Right ventricle myocardium inferior (tissue), 1 donor: ENCODE measurements at regions not wholly inside any gene's neighbourhood (a gene's known extent, or its start where the extent isn't known, plus 50 kb on each side); places are given as distances from the start of the nearest gene placed in this dataset.

Experiments used
- ATAC-seq: fragments of 200-7000 bp; cut with Tn5 transposase; one replicate; pipeline ENCODE4 v1.9.1; 2020; ENCODE audit warnings: mild to moderate bottlenecking, moderate library complexity
- DNase-seq: peaks from one replicate; pipeline ENCODE4 v3.0.0; 2021; ENCODE audit errors: missing footprints
- intact Hi-C: fragments of 100-400 bp; cut with DNase I; formaldehyde crosslinking; loops from one replicate; pipeline ENCODE4 v1.11.0; 2022
- donor health status: DM: no; HTN: yes; CAD: no; lungs with severe emphysema.

DNA sequence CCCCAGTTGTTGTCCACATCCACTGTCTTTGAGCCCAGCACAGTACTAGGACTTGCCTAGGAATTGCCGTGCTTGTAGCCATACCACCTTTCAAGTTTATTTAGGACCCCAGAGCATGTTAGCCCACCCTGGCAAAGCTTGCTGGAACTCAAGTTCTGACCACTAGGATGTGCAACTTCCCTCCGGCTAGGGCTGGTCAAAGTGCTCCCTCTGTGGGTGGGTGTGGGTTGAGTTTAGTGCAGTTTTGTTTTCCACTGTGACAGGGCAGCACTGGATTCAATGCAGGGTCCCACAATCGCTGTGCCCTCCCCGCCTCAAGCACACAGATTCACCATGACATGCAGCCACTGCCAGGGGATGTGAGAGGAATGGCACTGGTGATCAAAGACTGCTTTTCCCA is 96.0 kb downstream of the RASGEF1B start:
- intact Hi-C loops = no loop called here
- ATAC-seq = no peak

DNA sequence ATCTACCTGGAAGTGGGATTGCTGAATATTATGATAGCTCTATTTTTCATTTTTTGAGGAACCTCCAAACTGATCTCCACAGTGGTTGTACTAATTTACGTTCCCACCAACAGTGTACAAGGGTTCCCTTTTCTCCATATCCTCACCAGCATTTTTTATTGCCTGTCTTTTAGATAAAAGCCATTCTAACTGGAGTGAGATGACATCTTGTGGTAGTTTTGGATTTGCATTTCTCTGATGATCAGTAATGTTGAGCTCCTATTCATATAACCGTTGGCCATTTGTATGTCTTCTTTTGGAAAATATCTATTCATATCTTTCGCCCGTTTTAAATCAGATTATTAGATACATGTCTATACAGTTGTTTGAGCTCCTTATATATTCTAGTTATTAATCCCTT is 101.8 kb downstream of the RASGEF1B start:
- no peak for ATAC-seq
- no peak for DNase-seq
- intact Hi-C loops = no loop called here

More for the DNA sequence above, 96.0 kb downstream of the RASGEF1B start:
- no peak for DNase-seq

DNA sequence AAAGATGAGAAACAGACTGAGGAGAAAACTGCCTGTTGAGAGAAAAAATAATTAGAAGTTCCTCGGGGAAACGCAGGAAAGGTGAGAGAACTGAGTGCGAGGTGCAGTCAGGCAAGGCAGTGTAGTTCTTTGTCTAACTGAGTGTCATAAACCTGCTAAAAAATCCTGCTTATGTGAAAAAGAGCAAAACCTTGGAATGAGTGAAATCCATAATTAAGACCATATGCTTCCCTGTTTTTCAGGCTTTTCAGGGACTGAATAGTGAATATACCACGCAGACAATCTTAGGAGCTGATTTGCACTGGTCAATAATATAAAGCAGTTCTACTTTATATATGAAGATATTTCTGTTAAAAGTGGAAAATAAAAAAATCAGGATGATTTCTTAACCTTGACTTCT is 104.9 kb downstream of the RASGEF1B start:
- intact Hi-C loops = no loop called here
- no peak for DNase-seq
- ATAC-seq = no peak

DNA sequence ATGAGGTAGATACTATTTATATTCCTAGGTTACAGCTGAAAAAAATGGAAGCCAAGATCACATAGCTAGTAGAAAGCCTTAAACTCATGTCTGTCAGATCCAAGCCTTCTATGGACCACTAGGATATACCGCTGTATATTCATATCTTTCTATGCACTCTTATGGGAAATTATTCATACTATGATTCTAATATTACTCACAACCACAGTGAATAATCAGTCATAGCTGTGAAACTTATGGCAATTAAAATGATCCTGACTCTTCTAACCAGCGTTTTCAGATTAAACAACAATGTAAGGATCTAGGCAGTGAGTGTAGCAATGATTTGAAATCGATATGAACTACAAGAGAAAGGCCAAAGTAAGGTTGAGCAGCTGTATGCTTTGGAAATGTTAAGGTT is 111.0 kb downstream of the RASGEF1B start:
- intact Hi-C loops = no loop called here
- ATAC-seq (no peak), DNase-seq (no peak)

DNA sequence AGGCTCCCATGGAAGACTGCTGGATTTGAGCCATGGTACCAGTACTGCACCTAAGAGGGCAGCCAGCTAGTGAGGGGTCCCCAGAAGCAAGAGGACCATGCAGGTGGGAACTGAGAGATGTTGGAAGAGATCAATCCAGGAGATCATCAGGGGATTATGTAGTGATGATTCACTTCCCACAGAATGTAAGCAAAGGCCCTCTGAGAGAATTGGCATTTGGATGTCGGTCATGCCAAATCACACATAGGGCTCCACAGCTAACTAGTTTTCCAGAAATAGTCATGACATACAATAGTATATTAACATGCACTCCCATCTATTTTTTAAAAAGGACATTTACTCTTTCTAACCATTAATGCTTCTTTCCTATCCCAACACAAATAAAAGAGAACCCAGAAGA is 112.5 kb downstream of the RASGEF1B start:
- ATAC-seq = no peak
- no peak for DNase-seq
- intact Hi-C loops = no loop called here

DNA sequence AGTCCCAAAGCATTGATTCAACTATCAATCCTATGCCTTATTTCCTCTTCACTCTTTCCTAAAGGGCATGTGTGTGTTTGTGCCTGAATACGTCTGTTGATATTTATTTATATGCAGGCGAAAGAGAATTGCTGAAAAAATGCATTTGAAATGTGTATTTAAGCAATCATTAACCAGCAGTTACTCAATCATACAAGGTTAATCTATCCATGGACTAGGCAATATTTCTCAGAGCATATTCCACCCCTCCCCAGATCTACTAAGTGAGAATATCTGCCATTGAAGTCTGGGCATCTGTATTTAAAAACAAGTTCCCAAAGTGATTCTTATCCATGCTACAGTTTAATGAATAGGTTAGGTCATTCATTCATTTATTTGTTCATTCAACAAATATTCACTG is 113.6 kb downstream of the RASGEF1B start:
- intact Hi-C loops = no loop called here
- no peak for DNase-seq
- no peak for ATAC-seq

DNA sequence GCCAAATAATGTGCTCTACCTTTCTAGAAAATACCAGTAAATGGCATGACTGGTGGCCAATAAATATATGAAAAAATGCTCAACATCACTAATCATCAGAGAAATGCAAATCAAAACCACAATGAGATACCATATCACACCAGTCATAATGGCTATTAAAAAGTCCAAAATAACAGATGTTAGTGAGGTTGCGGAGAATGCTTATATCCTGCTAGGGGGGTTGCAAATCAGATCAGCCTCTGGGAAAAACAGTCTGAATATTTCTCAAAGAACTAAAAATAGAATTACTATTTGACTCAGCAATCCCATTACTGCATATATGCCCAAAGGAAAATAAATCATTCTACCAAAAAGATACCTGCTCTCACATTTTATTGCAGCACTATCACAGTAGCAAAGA is 115.1 kb downstream of the RASGEF1B start:
- DNase-seq (no peak), ATAC-seq (no peak)
- intact Hi-C loops = no loop called here

DNA sequence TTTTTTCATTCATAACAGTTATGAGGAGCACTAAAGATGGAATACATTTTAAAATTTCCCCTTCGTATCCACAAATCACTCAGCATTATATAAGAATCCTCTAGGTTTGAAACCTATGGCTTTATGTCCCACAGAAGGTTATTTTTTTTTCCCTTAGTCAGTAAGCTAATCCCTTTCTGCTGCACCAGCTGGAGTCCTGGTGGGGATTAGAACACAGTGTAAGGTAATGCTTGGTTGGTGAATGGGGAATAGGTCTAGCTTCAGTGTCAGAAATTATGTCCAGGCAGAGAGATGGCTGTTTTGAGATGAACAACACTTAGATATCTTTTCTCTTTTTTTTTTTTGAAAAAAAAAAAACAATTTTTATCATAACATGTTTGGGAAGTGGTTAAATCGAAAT is 116.6 kb downstream of the RASGEF1B start:
- ATAC-seq (no peak), DNase-seq (no peak)
- intact Hi-C loops = no loop called here

DNA sequence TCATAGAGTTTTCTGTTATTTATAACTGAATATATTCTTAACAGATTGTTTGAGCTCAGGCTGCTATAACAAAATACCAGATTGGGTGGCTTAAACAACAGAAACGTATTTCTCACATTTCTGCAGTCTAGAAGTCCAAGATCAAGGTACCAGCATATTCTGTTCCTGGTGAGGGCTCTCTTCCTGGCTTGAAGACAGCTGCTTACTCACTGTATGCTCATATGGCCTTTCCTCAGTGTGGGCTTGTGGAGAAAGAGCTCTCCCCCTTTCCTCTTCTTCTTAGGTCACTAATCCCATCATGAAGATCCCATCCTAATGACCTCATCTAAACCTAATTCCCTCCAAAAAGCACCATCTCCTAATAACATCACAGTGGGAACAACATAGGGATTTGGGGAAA is 117.8 kb downstream of the RASGEF1B start:
- intact Hi-C loops = no loop called here
- no peak for DNase-seq
- no peak for ATAC-seq

DNA sequence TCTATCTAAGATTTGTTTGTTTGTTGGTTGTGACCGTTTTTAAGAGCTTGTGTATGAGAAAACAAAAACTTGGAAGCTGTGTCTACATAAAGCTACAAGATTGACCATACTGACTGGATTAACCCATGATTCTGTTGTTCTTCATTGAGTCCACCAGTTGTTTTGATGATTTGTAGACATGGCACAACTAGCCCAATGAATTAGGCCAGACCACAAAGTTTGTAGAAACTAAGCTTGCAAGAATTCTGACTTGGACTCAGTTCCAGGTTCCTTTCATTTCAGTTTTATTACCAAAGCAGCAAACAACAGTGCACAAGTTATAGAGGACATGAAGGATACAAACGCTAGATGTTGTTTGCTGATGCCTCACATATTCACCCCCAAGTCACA is 119.3 kb downstream of the RASGEF1B start:
- DNase-seq = no peak
- ATAC-seq = no peak
- intact Hi-C loops = no loop called here

DNA sequence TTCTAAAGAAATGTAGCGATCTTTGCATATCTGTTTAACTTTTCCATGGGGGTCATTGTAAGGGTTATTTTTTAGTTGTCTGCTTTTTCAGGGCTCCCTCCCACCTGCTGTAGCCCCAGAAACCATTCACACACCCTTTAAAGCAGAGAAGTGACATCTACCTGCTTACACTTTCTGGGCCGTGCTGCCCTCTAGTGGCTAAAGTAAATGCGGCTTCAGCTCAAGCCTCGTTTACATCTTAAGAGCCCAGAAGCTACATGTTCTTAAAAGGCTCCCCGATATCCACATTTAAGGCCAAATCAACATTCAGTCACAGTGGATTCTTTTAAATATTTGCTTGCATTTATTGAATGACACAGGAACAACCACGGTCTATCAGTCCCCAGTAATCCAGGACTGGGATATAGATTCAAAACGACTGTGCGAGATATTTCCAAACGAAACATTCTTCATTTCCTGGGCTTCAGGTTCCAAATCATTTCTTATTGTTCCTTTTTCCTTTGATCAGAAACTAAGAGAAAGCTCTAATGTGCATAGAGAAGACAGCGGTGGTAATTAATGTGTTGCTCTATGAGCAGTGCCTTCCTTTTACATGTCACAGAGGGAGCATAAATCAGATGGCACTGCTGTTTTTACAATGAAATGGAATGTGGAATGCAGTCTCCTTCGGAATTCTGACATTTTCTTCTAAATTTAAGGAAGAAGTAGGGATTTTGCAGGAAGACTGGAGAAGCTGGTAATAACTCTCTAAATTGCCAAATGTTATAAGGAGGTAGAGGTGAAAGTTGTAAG is 119.9 kb downstream of the RASGEF1B start:
- ATAC-seq (no peak), DNase-seq (no peak)
- intact Hi-C loops = loop anchor here (2.0 kb wide), 1 partner anchor 281 kb away; no protein-coding TSS in a partner anchor

DNA sequence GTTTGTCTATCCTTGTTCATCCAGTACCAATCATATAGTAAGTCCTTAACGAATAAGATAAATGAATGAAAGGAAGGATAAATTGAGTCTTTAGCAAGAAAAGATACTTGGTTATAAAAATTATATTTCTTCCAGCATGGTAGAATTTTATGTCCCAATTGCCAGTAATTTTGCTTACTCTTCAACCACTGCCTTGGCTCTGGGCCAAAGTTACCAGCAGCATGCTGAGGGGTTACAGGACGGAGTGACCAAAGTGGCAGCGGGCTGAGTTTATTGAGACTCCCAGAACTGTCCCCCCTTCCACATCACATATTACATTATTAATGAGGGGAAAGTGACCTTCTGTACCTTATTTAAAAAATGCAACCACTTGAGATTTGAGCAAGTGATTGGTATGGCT is 121.7 kb downstream of the RASGEF1B start:
- ATAC-seq = no peak
- DNase-seq = no peak
- intact Hi-C loops = loop anchor here (2.0 kb wide), 1 partner anchor 279 kb away; no protein-coding TSS in a partner anchor

DNA sequence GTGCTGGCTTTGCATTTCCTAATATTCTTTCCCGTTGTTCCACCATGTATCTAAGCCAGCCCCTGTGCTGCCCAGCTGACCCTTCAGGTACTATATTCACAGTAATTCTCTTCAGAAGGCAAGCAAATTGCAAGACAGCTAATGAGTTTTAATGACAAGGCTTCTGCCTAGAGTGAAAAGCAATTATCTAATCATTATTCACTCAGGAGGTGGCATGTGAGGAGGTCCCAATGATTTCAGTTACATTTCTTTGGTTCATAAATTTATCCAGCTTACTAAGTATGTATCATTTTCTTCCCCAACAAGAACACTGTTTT is 123.0 kb downstream of the RASGEF1B start:
- intact Hi-C loops = no loop called here
- DNase-seq (no peak), ATAC-seq (no peak)

DNA sequence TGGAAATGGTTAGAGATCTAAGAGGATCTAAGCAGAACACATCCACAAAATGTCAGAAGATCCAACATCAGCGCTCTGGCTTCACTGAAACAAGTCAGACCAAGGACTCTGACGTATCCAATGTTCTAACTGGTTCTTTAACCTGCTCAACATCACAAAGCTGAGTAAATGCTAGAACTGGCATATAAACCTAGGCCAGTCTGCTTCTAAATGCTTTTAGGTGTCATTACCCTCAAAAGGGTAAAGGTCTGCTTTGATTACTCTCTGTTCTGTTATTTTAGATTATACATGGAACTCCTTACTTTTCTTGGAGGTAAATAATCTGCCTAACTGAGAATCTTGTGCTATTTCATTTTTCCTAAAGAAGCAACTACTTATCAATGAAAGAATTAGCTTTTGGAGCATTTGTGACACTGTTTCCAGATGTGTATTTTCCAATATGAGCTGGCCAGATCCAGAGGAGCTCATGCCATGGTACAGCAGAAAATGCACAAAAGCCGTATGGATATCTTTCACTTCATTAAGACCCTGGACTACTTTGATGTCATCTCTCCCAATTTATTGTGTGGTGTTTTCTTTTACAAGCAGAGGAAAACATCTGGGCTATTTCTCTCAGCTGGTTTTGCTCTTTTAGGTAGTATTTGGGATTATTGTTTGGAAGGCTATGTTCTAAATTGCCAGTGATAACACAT is 123.5 kb downstream of the RASGEF1B start:
- intact Hi-C loops = no loop called here
- DNase-seq = no peak
- ATAC-seq = no peak

DNA sequence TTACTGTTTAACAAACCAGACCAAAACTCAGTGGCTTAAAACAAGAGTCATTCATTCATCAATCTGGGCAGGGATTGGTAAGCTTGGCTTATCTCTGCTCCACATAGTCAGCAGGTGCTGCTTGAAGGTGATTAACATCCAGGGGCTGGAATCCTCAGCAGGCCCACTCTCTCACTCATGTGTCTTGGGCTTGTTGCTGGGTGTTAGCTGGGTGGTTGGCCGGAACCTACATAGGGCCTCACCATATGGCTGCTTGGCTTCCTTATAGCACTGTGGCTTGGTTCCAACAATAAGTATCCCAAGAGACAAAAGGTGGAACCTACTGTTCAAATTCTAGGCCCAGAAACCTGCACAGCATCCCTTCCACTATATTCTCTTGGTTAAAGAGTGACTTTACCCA is 125.0 kb downstream of the RASGEF1B start:
- no peak for DNase-seq
- no peak for ATAC-seq
- intact Hi-C loops = no loop called here

DNA sequence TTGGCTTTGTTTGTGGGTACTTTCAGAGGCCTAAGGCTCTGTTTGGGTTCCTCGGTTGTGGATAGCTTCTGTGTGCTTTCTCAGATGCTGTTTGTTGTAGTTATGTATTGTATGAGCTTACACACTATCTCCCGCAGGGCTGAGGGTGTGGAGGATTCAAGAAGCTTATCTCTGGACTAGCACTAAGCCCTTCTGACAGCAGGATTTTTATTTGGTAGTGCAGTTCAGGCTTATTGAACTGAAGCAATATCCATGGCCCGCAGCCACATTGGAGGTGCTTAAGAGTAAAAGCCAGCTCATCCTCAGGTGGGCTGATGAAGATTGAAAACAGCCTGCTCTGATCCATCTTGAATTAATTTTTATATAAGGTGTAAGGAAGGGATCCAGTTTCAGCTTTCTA is 128.2 kb downstream of the RASGEF1B start:
- intact Hi-C loops = no loop called here
- DNase-seq (no peak), ATAC-seq (no peak)

DNA sequence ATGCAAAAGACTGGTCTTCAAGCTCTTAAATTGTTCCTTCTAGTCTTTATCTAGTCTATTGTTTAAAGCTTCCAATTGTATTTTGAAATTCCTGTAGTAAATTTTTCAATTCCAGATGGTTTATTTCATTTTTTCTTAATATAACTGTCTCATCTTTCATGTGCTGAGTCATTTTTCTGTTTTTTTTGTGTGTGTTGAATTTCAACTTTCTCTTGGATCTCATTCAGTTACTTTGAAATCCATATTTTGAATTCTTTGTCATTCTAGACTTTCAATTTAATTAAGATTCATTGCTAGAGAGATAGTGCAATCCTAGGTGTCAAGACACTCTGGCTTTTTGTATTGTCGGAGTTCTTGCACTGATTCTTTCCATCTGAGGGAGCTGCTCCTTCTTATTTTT is 128.0 kb upstream of the PRKG2 start:
- intact Hi-C loops = no loop called here
- ATAC-seq (no peak), DNase-seq (no peak)

DNA sequence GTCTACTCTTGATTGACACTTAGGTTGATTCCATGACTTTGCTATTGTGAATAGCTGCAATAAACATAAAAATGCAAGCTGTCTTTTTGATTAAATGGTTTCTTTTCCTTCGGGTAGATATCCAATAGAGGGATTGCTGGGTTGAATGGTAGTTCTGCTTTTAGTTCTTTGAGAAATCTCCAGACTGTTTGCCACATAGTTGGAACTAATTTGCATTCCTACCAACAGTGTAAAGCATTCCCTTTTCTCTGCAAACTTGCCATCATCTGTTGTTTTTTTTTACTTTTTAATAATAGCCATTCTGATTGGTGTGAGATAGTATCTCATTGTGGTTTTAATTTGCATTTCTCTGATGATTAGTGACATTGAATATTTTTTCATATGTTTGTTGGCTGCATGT is 122.2 kb upstream of the PRKG2 start:
- ATAC-seq (no peak), DNase-seq (no peak)
- intact Hi-C loops = no loop called here

DNA sequence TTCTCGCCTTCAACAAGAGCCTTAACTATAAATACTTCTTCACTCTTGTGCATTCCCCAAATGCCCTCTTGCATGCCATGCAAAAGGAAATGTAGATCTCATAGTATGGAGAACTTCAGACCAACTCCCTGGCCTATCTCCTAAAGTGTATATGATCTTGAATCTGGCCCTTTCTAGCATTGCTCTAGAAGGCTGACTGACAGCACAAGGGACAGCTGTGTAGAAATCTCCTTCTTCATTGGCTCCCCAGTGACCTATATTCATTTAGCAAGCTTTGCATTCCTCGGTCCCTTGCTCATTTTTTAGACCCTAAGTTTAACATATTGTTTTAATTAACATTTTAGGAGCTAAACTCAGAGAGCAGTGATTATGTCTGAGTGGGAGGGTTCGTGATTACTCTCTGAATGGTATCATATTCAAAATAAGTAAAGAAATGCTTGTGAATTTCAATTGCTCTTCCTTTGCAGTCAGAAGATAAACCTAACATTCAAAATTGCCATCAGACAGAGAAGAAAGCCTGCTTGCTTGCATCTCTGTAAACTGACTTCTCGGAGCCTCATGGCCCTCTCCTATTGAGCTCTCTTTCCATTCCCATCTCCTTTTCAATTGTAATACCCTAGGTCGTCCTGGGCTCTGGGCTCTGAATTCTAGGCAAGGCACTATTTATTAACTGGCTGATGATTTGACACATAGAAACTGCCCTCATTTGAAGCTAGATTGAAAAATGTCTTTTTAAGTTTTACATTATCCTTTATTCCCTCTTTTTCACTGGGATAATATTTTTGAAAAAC is 120.3 kb upstream of the PRKG2 start:
- intact Hi-C loops = no loop called here

DNA sequence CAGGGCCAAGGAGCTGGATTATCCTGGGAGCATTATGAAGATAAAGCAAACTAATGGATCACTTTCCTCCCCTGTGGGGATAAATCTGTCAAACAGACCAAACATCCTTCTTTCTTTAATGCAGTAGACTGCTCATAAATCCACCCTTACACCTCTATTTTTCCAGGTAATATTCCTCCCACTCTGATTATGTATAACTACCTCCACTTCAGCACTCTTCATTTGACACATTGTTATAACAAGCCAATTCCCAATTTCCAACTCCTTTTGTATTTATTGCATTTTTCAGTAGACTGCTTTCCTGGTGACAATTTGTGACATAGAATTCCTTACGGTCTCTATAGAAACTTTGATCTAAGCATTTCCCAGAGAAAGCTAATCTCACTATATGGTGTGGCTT is 115.0 kb upstream of the PRKG2 start:
- no peak for ATAC-seq
- DNase-seq = no peak
- intact Hi-C loops = no loop called here

More for the DNA sequence above, 120.3 kb upstream of the PRKG2 start:
- no peak for DNase-seq
- ATAC-seq = no peak
